Thoracic aorta (tissue), 2 donors: ENCODE measurements at regions not wholly inside any gene's neighbourhood (a gene's known extent, or its start where the extent isn't known, plus 50 kb on each side); places are given as distances from the start of the nearest gene placed in this dataset.

Experiments
- ATAC-seq: fragments of 150-250 bp; one replicate; pipeline ENCODE4 v1.8.0; 2017; ENCODE audit warnings: low read depth; ENCODE audit not compliant: insufficient number of reproducible peaks, low FRiP score
- DNase-seq: peaks from one replicate; pipeline ENCODE4 v3.0.0-alpha.2; 2020; ENCODE audit warnings: low spot score
- H3K27ac ChIP-seq, 2 donors: fragments of 200-600 bp; sonication (generic); 1 replicate in 1 of 2; 2 replicates in 1 of 2; pipeline ENCODE4 v1.5.1; 2016; ENCODE audit warnings: mild to moderate bottlenecking in 2 of 2, moderate library complexity in 2 of 2
- H3K27me3 ChIP-seq: fragments of 200-600 bp; sonication (generic); replicated peaks from 2 replicates; pipeline ENCODE4 v1.6.0; 2016; ENCODE audit warnings: mild to moderate bottlenecking; ENCODE audit not compliant: insufficient read depth
- H3K36me3 ChIP-seq: fragments of 200-600 bp; sonication (generic); one replicate; pipeline ENCODE4 v1.5.1; 2016
- H3K4me1 ChIP-seq, 2 donors: fragments of 200-600 bp; sonication (generic); 1 replicate in 1 of 2; 2 replicates in 1 of 2; pipeline versions ENCODE4 v1.5.1 to v1.6.0; 2016; ENCODE audit warnings: low read depth in 2 of 2, mild to moderate bottlenecking in 1 of 2; ENCODE audit not compliant: control insufficient read depth in 1 of 2
- H3K4me3 ChIP-seq: fragments of 200-600 bp; sonication (generic); 2 replicates; pipeline ENCODE4 v1.5.1; 2016; ENCODE audit warnings: mild to moderate bottlenecking
- H3K9me3 ChIP-seq: fragments of 200-600 bp; sonication (generic); 2 replicates; pipeline ENCODE4 v1.5.1; 2016
- TF ChIP-seq, protein P1 (sequence below): fragments of 200-600 bp; sonication (generic); IDR thresholded peaks from one replicate; pipeline ENCODE4 v1.5.1; 2019; ENCODE audit warnings: antibody characterized with exemption

GRCh38 chr15:45921978-45922377 is 287.1 kb downstream of the SQOR start:
- no peaks in the 10 kb centered on the region for H3K4me1 ChIP-seq
- DNase-seq (no peak), ATAC-seq (no peak)
- H3K4me3 ChIP-seq = no peak overlapping the region
- TF ChIP-seq, protein P1, sequence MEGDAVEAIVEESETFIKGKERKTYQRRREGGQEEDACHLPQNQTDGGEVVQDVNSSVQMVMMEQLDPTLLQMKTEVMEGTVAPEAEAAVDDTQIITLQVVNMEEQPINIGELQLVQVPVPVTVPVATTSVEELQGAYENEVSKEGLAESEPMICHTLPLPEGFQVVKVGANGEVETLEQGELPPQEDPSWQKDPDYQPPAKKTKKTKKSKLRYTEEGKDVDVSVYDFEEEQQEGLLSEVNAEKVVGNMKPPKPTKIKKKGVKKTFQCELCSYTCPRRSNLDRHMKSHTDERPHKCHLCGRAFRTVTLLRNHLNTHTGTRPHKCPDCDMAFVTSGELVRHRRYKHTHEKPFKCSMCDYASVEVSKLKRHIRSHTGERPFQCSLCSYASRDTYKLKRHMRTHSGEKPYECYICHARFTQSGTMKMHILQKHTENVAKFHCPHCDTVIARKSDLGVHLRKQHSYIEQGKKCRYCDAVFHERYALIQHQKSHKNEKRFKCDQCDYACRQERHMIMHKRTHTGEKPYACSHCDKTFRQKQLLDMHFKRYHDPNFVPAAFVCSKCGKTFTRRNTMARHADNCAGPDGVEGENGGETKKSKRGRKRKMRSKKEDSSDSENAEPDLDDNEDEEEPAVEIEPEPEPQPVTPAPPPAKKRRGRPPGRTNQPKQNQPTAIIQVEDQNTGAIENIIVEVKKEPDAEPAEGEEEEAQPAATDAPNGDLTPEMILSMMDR = no peak
- no peak overlapping the region for H3K27ac ChIP-seq
- no peaks in the 10 kb centered on the region for H3K9me3 ChIP-seq
- no peaks in the 10 kb centered on the region for H3K27me3 ChIP-seq
- no peaks in the 10 kb centered on the region for H3K36me3 ChIP-seq

- no peaks in the 10 kb centered on the region for H3K4me1 ChIP-seq
- H3K4me3 ChIP-seq = no peak overlapping the region
- ATAC-seq (no peak), DNase-seq (no peak)
- no peaks in the 10 kb centered on the region for H3K9me3 ChIP-seq
- TF ChIP-seq, protein P1 = no peak
- H3K27me3 ChIP-seq = no peaks in the 10 kb centered on the region
- no peaks in the 10 kb centered on the region for H3K36me3 ChIP-seq
- H3K27ac ChIP-seq = no peak overlapping the region
Measured at GRCh38 chr15:45941367-45941766, 306.5 kb downstream of the SQOR start.

- ATAC-seq (no peak), DNase-seq (no peak)
- no peaks in the 10 kb centered on the region for H3K27me3 ChIP-seq
- H3K36me3 ChIP-seq = no peaks in the 10 kb centered on the region
- H3K4me1 ChIP-seq = no peaks in the 10 kb centered on the region
- H3K9me3 ChIP-seq = no peaks in the 10 kb centered on the region
- H3K27ac ChIP-seq = no peak overlapping the region
- TF ChIP-seq, protein P1 = no peak
- no peak overlapping the region for H3K4me3 ChIP-seq
Measured at GRCh38 chr15:45943240-45943639, 308.4 kb downstream of the SQOR start.

DNA sequence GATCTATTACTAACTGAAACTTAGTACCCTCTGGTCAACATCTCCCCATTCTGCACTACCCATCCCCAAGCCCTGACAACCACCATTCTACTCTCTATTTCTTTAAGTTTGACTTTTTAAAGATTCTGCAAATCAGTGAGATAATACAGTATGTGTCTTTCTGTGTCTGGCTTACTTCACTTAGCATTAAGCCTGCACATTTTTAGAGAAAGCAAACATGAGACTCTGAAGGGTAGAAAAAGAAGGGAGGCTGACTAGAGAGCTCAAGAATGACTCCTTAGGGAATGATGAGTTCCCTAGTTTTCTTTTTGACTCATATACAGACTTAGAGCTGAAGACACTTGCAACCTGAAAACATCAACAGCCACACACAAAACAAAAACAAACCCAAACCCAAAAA is 311.3 kb downstream of the SQOR start:
- ATAC-seq (no peak), DNase-seq (no peak)
- TF ChIP-seq, protein P1 = no peak
- Histone ChIP-seq H3K9me3 (no peaks in the 10 kb centered on the region), H3K27ac (no peak overlapping the region), H3K36me3 (no peaks in the 10 kb centered on the region), H3K27me3 (no peaks in the 10 kb centered on the region), H3K4me3 (no peak overlapping the region), H3K4me1 (no peaks in the 10 kb centered on the region)

GRCh38 chr15:45948181-45948621 is 313.4 kb downstream of the SQOR start:
- H3K9me3 ChIP-seq = no peaks in the 10 kb centered on the region
- no peak overlapping the region for H3K4me3 ChIP-seq
- no peaks in the 10 kb centered on the region for H3K36me3 ChIP-seq
- TF ChIP-seq, protein P1 = no peak
- ATAC-seq (no peak), DNase-seq (no peak)
- H3K27me3 ChIP-seq = no peaks in the 10 kb centered on the region
- H3K4me1 ChIP-seq = no peaks in the 10 kb centered on the region
- no peak overlapping the region for H3K27ac ChIP-seq
